ENCODE measurements at regions not wholly inside any gene's neighbourhood (a gene's known extent, or its start where the extent isn't known, plus 50 kb on each side); places are given as distances from the start of the nearest gene placed in this dataset.

GRCh38 chr17:77827511-77827910 is 131.0 kb upstream of the TNRC6C start (continued):
- TF ChIP-seq NR4A1 (CRISPR knock-in tag; IDR thresholded peaks at IDR 0.05) (no peak), NR4A1 (tag; IDR thresholded peaks at IDR 0.05) (no peak), THAP12 (CRISPR knock-in tag; IDR thresholded peaks at IDR 0.05) (no peak), ZBTB26 (CRISPR knock-in tag; IDR thresholded peaks at IDR 0.05) (no peak), NCOA4 (IDR thresholded peaks at IDR 0.05; ENCODE audit: partially characterized antibody) (no peak)
- TF ChIP-seq, protein P1, sequence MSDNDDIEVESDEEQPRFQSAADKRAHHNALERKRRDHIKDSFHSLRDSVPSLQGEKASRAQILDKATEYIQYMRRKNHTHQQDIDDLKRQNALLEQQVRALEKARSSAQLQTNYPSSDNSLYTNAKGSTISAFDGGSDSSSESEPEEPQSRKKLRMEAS (CRISPR knock-in tag; IDR thresholded peaks at IDR 0.05) = no peak

- no peak for DNase-seq (ENCODE audit: extremely low read depth in 1 of 4, low spot score in 3 of 4)
- Histone ChIP-seq H3K9me3 (replicated peaks; ENCODE audit: control insufficient read depth, insufficient read depth, low read depth, low read length) (no peaks in the 10 kb centered on the region; the same call in 1 of the 2 replicates), H3K4me1 (replicated peaks in 1 of 2; ENCODE audit: control insufficient read depth in 2 of 2, insufficient read depth in 2 of 2, low read length in 2 of 2) (peaks cover 16 to 24% of the 10 kb centered on the region in 2 experiments), H3K4me2 (ENCODE audit: insufficient read depth, low read length) (no peak overlapping the region), H3K36me3 (ENCODE audit: control insufficient read depth, insufficient read depth, low read length) (no peaks in the 10 kb centered on the region), H3K4me3 (no peak overlapping the region), H3K27ac (ENCODE audit: extremely low read depth, low read depth, low read length) (no peak overlapping the region), H3K27me3 (ENCODE audit: control insufficient read depth in 2 of 2, insufficient read depth in 2 of 2, low read length in 2 of 2) (peaks cover 28 to 31% of the 10 kb centered on the region in 2 experiments), H4K20me1 (replicated peaks; ENCODE audit: control insufficient read depth, insufficient read depth, low read length) (peaks cover 14% of the 10 kb centered on the region; the same call in 1 of the 2 replicates), H2AFZ (ENCODE audit: low read depth, low read length) (no peak overlapping the region), H3K9me1 (ENCODE audit: control insufficient read depth, insufficient read depth, low read length) (no peaks in the 10 kb centered on the region), H3K79me2 (ENCODE audit: control insufficient read depth, insufficient read depth, low read length) (no peaks in the 10 kb centered on the region), H3K9ac (ENCODE audit: insufficient read depth in 1 of 2, low read depth in 2 of 2, low read length in 2 of 2) (no peak overlapping the region)
- in situ Hi-C loops (cut with MboI) (no loop called here), intact Hi-C loops (cut with micrococcal nuclease) (no loop called here)
- WGBS (ENCODE audit: insufficient coverage, low coverage, missing lambda C conversion rate) = 33% methylated on average over 21 of the region's 21 CpGs
- no peak for ATAC-seq
- ChIA-PET POLR2A (no interaction called here), CTCF (ENCODE audit: low intra/inter-chr PET ratio) (no interaction called here)
- no TSS peak for BruUV-seq (replicated peaks)
- peak; percentile 70; the same call in 1 of the 2 replicates for TF ChIP-seq MED1 (CRISPR knock-in tag; IDR thresholded peaks at IDR 0.05; ENCODE audit: borderline replicate concordance)
- peak; percentile 76 for TF ChIP-seq PHF20 (IDR thresholded peaks at IDR 0.05; ENCODE audit: partially characterized antibody)
- no peak for TF ChIP-seq TFAM (CRISPR knock-in tag; conservative IDR thresholded peaks at IDR 0.05)
- TF ChIP-seq, protein P1 (CRISPR knock-in tag; IDR thresholded peaks at IDR 0.05) = peak; percentile 54; the same call in 1 of the 2 replicates
- TF ChIP-seq KDM1A (IDR thresholded peaks at IDR 0.05) = peak in 1 of 2 experiments; percentile 49; a peak in 1 of 4 replicates
- no peak for FAIRE-seq
These were observed 129.6 kb upstream of the TNRC6C start for GRCh38 chr17:77828749-77829539.
